ENCODE measurements at regions not wholly inside any gene's neighbourhood (a gene's known extent, or its start where the extent isn't known, plus 50 kb on each side); places are given as distances from the start of the nearest gene placed in this dataset.

GRCh38 chr5:97600486-97600885, 417.4 kb upstream of the RIOK2 start:
- TF ChIP-seq, protein P1, sequence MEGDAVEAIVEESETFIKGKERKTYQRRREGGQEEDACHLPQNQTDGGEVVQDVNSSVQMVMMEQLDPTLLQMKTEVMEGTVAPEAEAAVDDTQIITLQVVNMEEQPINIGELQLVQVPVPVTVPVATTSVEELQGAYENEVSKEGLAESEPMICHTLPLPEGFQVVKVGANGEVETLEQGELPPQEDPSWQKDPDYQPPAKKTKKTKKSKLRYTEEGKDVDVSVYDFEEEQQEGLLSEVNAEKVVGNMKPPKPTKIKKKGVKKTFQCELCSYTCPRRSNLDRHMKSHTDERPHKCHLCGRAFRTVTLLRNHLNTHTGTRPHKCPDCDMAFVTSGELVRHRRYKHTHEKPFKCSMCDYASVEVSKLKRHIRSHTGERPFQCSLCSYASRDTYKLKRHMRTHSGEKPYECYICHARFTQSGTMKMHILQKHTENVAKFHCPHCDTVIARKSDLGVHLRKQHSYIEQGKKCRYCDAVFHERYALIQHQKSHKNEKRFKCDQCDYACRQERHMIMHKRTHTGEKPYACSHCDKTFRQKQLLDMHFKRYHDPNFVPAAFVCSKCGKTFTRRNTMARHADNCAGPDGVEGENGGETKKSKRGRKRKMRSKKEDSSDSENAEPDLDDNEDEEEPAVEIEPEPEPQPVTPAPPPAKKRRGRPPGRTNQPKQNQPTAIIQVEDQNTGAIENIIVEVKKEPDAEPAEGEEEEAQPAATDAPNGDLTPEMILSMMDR (IDR thresholded peaks at IDR 0.05; ENCODE audit: poor library complexity) = no peak
- TF ChIP-seq EZH2 (IDR thresholded peaks at IDR 0.05; ENCODE audit: borderline replicate concordance) (no peak), EZH2phosphoT487 (IDR thresholded peaks at IDR 0.05; ENCODE audit: low read depth, severe bottlenecking, unreplicated experiment) (no peak)
